Activated B cell treated with CpG ODN at 0.5 μM for 24 hours (primary cell): ENCODE measurements at regions not wholly inside any gene's neighbourhood (a gene's known extent, or its start where the extent isn't known, plus 50 kb on each side); places are given as distances from the start of the nearest gene placed in this dataset.

Experiments used
- ATAC-seq: fragments of 200-7000 bp; cut with Tn5 transposase; one replicate; pipeline ENCODE4 v1.10.0; 2021; ENCODE audit warnings: low read depth, mild to moderate bottlenecking, moderate library complexity
- CTCF ChIA-PET: fragments of 350-600 bp; sonication (Branson Sonifier 250); formaldehyde crosslinking; loops from one replicate; lab custom pipeline; 2021; ENCODE audit warnings: antibody characterized with exemption; lab: Charles Lee
- POLR2A ChIA-PET: fragments of 350-600 bp; sonication (Branson Sonifier 250); formaldehyde crosslinking; loops from one replicate; lab custom pipeline; 2021; ENCODE audit warnings: antibody characterized with exemption; lab: Charles Lee
- DNase-seq: peaks from one replicate; pipeline ENCODE4 v3.0.0; 2022
- H3K27ac Mint-ChIP-seq: one replicate; pipeline ENCODE4 v1.8.0; 2020; ENCODE audit warnings: mixed read lengths
- H3K27me3 Mint-ChIP-seq: one replicate; pipeline ENCODE4 v1.8.0; 2021; ENCODE audit warnings: mixed read lengths
- H3K36me3 Mint-ChIP-seq: one replicate; pipeline ENCODE4 v1.8.0; 2021; ENCODE audit warnings: low read depth, mixed read lengths
- H3K4me1 Mint-ChIP-seq: one replicate; pipeline ENCODE4 v1.8.0; 2021; ENCODE audit warnings: mixed read lengths
- H3K4me3 Mint-ChIP-seq: one replicate; pipeline ENCODE4 v1.8.0; 2020; ENCODE audit warnings: mild to moderate bottlenecking, mixed read lengths
- H3K9me3 Mint-ChIP-seq: one replicate; pipeline ENCODE4 v1.8.0; 2020; ENCODE audit warnings: mixed read lengths
- CTCF ChIP-seq: fragments of 200-600 bp; IDR thresholded peaks from one replicate; pipeline ENCODE4 v1.8.0; 2022; ENCODE audit warnings: antibody characterized with exemption, mild to moderate bottlenecking
- intact Hi-C: fragments of 100-400 bp; cut with micrococcal nuclease; formaldehyde crosslinking; loops from one replicate; pipeline ENCODE4 v1.15.1; 2024

DNA sequence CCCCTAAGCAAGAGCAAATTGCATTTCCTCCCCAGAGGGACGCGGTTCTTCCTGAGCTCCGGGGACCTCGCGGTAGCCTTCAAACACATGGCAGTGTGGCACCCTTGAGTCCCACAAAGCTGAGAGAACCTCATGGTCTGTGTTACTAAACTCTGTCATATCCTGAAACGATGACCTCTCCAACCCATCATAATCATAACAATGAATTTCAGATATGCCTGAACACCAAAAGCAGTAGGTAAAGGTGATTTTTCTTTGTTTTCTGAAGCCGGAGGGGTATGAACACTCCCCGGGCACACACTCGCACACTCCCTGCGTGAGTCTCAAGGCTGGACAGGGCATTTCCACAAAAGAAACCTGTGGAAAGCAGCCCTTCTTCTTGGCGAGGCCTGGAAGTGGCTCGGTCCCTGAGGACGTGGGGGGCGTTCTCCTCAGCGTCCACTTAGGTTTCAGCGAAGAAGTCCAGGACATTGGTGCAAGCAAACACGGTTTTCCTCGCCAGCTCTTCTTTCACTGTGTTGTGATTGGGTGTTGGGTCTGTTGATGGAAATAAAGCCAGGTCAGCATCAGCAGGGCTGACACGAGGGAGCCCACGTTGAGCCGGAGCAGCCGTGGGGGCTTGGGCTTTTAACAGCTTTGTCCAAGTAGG lies 183.4 kb downstream of the ERMARD start:
- peaks cover 7% of the 10 kb centered on the region for H3K27me3 Mint-ChIP-seq
- TF ChIP-seq CTCF, result no peak
- ChIA-PET POLR2A (no interaction called here), CTCF (no interaction called here)
- ATAC-seq (no peak), DNase-seq (no peak)
- no peaks in the 10 kb centered on the region for H3K4me1 Mint-ChIP-seq
- H3K27ac Mint-ChIP-seq, result no peak overlapping the region
- no peaks in the 10 kb centered on the region for H3K9me3 Mint-ChIP-seq
- intact Hi-C loops, result no loop called here
- no peaks in the 10 kb centered on the region for H3K36me3 Mint-ChIP-seq
- no peak overlapping the region for H3K4me3 Mint-ChIP-seq

GRCh38 chr6:169933839-169934698 lies 182.6 kb downstream of the ERMARD start:
- no peak for DNase-seq
- H3K4me3 Mint-ChIP-seq, result no peak overlapping the region
- H3K36me3 Mint-ChIP-seq, result no peaks in the 10 kb centered on the region
- no peak for ATAC-seq
- intact Hi-C loops, result no loop called here
- no peaks in the 10 kb centered on the region for H3K4me1 Mint-ChIP-seq
- ChIA-PET POLR2A (no interaction called here), CTCF (no interaction called here)
- H3K27ac Mint-ChIP-seq, result no peak overlapping the region
- TF ChIP-seq CTCF, result no peak
- no peaks in the 10 kb centered on the region for H3K9me3 Mint-ChIP-seq
- H3K27me3 Mint-ChIP-seq, result peaks cover 6% of the 10 kb centered on the region

DNA sequence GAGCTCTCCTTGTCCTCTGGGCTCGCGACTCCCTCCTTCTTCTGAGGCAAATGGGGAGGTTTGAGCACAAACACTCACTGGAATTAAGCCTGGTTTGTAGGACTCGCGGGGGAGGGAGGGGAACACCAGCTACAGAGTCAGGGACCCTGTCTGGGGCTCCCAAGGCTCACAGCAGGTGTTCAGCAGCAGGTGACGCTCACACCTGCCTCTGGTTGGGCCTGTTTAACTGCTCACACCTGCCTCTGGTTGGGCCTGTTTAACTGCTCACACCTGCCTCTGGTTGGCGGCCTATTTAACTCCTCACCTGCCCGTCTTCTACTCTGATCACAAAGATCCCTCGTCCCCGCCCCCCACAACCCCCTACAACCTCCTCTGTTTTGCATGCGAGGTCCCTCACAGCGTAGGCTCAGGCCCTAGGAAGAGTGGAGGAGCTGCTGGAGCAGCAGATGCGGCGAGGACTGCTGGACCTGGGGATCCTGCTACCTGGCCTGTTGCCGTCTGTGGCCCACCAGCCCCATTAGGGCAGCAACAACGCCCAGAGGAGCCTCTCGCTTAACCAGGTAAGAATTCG lies 181.9 kb downstream of the ERMARD start:
- Mint-ChIP-seq H3K4me1 (no peaks in the 10 kb centered on the region), H3K27me3 (peaks cover 7% of the 10 kb centered on the region), H3K36me3 (no peaks in the 10 kb centered on the region), H3K4me3 (no peak overlapping the region), H3K27ac (no peak overlapping the region), H3K9me3 (peaks cover 2% of the 10 kb centered on the region)
- DNase-seq (no peak), ATAC-seq (no peak)
- intact Hi-C loops, result no loop called here
- ChIA-PET POLR2A (no interaction called here), CTCF (no interaction called here)
- TF ChIP-seq CTCF, result no peak

GRCh38 chr6:169932491-169932890 lies 181.1 kb downstream of the ERMARD start:
- Mint-ChIP-seq H3K9me3 (peaks cover 2% of the 10 kb centered on the region), H3K4me1 (no peaks in the 10 kb centered on the region), H3K4me3 (no peak overlapping the region), H3K27me3 (peaks cover 7% of the 10 kb centered on the region), H3K36me3 (no peaks in the 10 kb centered on the region), H3K27ac (no peak overlapping the region)
- intact Hi-C loops, result no loop called here
- POLR2A ChIA-PET, result no interaction called here
- DNase-seq (no peak), ATAC-seq (no peak)
- CTCF ChIA-PET, result no interaction called here
- no peak for TF ChIP-seq CTCF

DNA sequence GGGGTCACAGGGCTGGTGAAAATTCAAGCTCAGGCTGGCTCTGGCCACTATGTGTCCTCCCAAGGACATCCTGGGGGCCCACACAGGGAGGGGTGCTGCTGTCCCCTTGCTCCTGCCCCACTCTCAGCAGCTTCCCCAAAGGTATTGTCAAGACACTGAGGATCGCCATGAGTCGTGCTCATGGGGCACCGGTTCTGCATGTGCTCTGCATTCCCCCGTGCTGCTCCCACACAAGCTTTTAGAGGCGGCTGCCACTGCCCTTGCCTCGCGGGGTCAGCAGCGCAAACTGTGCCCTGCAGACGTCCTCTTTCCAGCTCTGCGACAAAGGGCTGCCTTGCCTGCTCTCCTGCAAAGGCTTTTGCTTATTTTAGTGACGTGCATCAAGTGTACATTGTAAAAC lies 179.8 kb downstream of the ERMARD start:
- no peak for ATAC-seq
- ChIA-PET CTCF (no interaction called here), POLR2A (no interaction called here)
- no peaks in the 10 kb centered on the region for H3K4me1 Mint-ChIP-seq
- intact Hi-C loops, result no loop called here
- no peak overlapping the region for H3K27ac Mint-ChIP-seq
- DNase-seq, result no peak
- peaks cover 7% of the 10 kb centered on the region for H3K27me3 Mint-ChIP-seq
- no peaks in the 10 kb centered on the region for H3K36me3 Mint-ChIP-seq
- no peak for TF ChIP-seq CTCF
- H3K9me3 Mint-ChIP-seq, result peaks cover 2% of the 10 kb centered on the region
- H3K4me3 Mint-ChIP-seq, result no peak overlapping the region
